ENCODE measurements at regions not wholly inside any gene's neighbourhood (a gene's known extent, or its start where the extent isn't known, plus 50 kb on each side); places are given as distances from the start of the nearest gene placed in this dataset.
"Not testable (repeated sequence)": the region's sequence is repeated elsewhere in the genome, so short reads cannot be mapped to it uniquely, and the experiment has no call there.

GRCh38 chr2:2727876-2728511 lies 396.9 kb upstream of the MYT1L start:
- H3K27me3 Mint-ChIP-seq, result peaks cover 5% of the 10 kb centered on the region
- H3K36me3 Mint-ChIP-seq (ENCODE audit: low read depth), result peaks cover 3% of the 10 kb centered on the region
- H3K9me3 ChIP-seq (ENCODE audit: control insufficient read depth, low read length, poor library complexity, severe bottlenecking), result no peaks in the 10 kb centered on the region
- H3K4me1 Mint-ChIP-seq, result peaks cover 2% of the 10 kb centered on the region
- no peak overlapping the region for H3K4me3 Mint-ChIP-seq
- H3K27ac Mint-ChIP-seq, result peak overlapping the region; percentile 0
- no peak for ATAC-seq
- no peak for DNase-seq

- H3K36me3 Mint-ChIP-seq (ENCODE audit: low read depth), result peaks cover 3% of the 10 kb centered on the region
- H3K4me1 Mint-ChIP-seq, result peaks cover 2% of the 10 kb centered on the region
- H3K27ac Mint-ChIP-seq, result no peak overlapping the region
- H3K9me3 ChIP-seq (ENCODE audit: control insufficient read depth, low read length, poor library complexity, severe bottlenecking), result no peaks in the 10 kb centered on the region
- ATAC-seq (no peak), DNase-seq (no peak)
- H3K4me3 Mint-ChIP-seq, result no peak overlapping the region
- peaks cover 5% of the 10 kb centered on the region for H3K27me3 Mint-ChIP-seq
These were observed 395.1 kb upstream of the MYT1L start for GRCh38 chr2:2726163-2726562.

DNA sequence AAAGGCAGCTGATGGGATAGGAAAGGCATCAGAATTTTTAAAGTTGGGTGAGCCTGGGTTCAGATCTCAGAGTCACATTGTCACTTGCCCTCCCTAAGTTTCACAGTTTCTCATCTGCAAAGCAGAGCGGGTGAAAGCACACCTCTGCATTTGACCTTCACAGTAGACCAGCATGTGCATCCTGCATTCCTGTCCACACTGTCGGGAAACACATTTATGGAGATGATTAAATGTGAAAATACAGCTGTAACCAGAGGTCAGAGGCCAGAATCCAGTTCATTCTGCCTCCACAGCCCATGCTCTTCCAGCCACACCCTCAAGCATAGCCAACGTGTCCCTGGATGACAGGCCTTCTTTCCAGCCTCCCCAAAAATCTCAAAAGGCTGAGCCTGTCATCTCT lies 392.0 kb upstream of the MYT1L start:
- DNase-seq (no peak), ATAC-seq (no peak)
- Mint-ChIP-seq H3K36me3 (ENCODE audit: low read depth) (peaks cover 3% of the 10 kb centered on the region), H3K4me1 (no peaks in the 10 kb centered on the region), H3K4me3 (no peak overlapping the region), H3K27me3 (peaks cover 5% of the 10 kb centered on the region), H3K27ac (no peak overlapping the region)
- no peaks in the 10 kb centered on the region for H3K9me3 ChIP-seq (ENCODE audit: control insufficient read depth, low read length, poor library complexity, severe bottlenecking)

- no peak overlapping the region for H3K4me3 Mint-ChIP-seq
- H3K27me3 Mint-ChIP-seq, result no peaks in the 10 kb centered on the region
- H3K4me1 Mint-ChIP-seq, result no peaks in the 10 kb centered on the region
- no peaks in the 10 kb centered on the region for H3K36me3 Mint-ChIP-seq (ENCODE audit: low read depth)
- H3K27ac Mint-ChIP-seq, result no peak overlapping the region
- ATAC-seq (no peak), DNase-seq (no peak)
- no peaks in the 10 kb centered on the region for H3K9me3 ChIP-seq (ENCODE audit: control insufficient read depth, low read length, poor library complexity, severe bottlenecking)
These were observed 390.3 kb upstream of the MYT1L start for GRCh38 chr2:2721296-2721835.

GRCh38 chr2:2720806-2721205 lies 389.7 kb upstream of the MYT1L start:
- H3K36me3 Mint-ChIP-seq (ENCODE audit: low read depth); H3K4me1 Mint-ChIP-seq; H3K27ac Mint-ChIP-seq; DNase-seq; ATAC-seq; H3K9me3 ChIP-seq (ENCODE audit: control insufficient read depth, low read length, poor library complexity, severe bottlenecking); H3K27me3 Mint-ChIP-seq; H3K4me3 Mint-ChIP-seq: not testable (repeated sequence)

GRCh38 chr2:2720351-2720750 lies 389.3 kb upstream of the MYT1L start:
- DNase-seq (no peak), ATAC-seq (no peak)
- H3K9me3 ChIP-seq (ENCODE audit: control insufficient read depth, low read length, poor library complexity, severe bottlenecking), result no peaks in the 10 kb centered on the region
- H3K4me1 Mint-ChIP-seq, result no peaks in the 10 kb centered on the region
- H3K36me3 Mint-ChIP-seq (ENCODE audit: low read depth), result no peaks in the 10 kb centered on the region
- H3K4me3 Mint-ChIP-seq, result no peak overlapping the region
- H3K27ac Mint-ChIP-seq, result no peak overlapping the region
- H3K27me3 Mint-ChIP-seq, result peaks cover 9% of the 10 kb centered on the region

GRCh38 chr2:2719781-2720180 lies 388.7 kb upstream of the MYT1L start:
- DNase-seq (no peak), ATAC-seq (no peak)
- H3K27ac Mint-ChIP-seq, result no peak overlapping the region
- no peaks in the 10 kb centered on the region for H3K4me1 Mint-ChIP-seq
- H3K4me3 Mint-ChIP-seq, result no peak overlapping the region
- no peaks in the 10 kb centered on the region for H3K36me3 Mint-ChIP-seq (ENCODE audit: low read depth)
- H3K9me3 ChIP-seq (ENCODE audit: control insufficient read depth, low read length, poor library complexity, severe bottlenecking), result no peaks in the 10 kb centered on the region
- H3K27me3 Mint-ChIP-seq, result peaks cover 12% of the 10 kb centered on the region

DNA sequence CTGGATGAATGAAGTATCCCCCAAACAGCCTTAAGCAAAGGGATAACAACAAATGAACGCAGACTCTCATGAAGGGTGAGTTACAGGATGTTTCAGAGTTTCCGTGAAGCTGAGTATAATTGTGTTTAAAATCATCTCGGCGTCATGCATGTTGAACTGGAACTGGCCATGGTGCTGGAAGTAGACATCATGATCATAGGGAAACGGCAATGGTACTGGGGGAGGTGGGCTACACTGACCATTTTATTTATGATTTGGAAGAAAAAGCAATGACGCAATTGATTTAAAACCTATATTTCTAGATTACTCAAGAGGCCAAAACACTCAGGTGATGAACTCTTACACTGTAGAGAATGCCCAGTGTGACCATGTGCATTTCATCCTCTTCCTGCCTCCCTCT lies 387.9 kb upstream of the MYT1L start:
- Mint-ChIP-seq H3K4me1 (no peaks in the 10 kb centered on the region), H3K4me3 (no peak overlapping the region), H3K27me3 (peaks cover 13% of the 10 kb centered on the region), H3K36me3 (ENCODE audit: low read depth) (no peaks in the 10 kb centered on the region), H3K27ac (no peak overlapping the region)
- no peak for ATAC-seq
- DNase-seq, result no peak
- no peaks in the 10 kb centered on the region for H3K9me3 ChIP-seq (ENCODE audit: control insufficient read depth, low read length, poor library complexity, severe bottlenecking)

- H3K9me3 ChIP-seq (ENCODE audit: control insufficient read depth, low read length, poor library complexity, severe bottlenecking), result no peaks in the 10 kb centered on the region
- no peaks in the 10 kb centered on the region for H3K36me3 Mint-ChIP-seq (ENCODE audit: low read depth)
- no peak overlapping the region for H3K4me3 Mint-ChIP-seq
- H3K4me1 Mint-ChIP-seq, result no peaks in the 10 kb centered on the region
- H3K27me3 Mint-ChIP-seq, result peaks cover 25% of the 10 kb centered on the region
- H3K27ac Mint-ChIP-seq, result no peak overlapping the region
- DNase-seq (no peak), ATAC-seq (no peak)
These were observed 386.3 kb upstream of the MYT1L start for GRCh38 chr2:2717406-2717805.

GRCh38 chr2:2716771-2717170 lies 385.7 kb upstream of the MYT1L start:
- Mint-ChIP-seq H3K4me1 (no peaks in the 10 kb centered on the region), H3K27me3 (peaks cover 32% of the 10 kb centered on the region), H3K27ac (no peak overlapping the region), H3K4me3 (no peak overlapping the region), H3K36me3 (ENCODE audit: low read depth) (no peaks in the 10 kb centered on the region)
- DNase-seq (no peak), ATAC-seq (no peak)
- H3K9me3 ChIP-seq (ENCODE audit: control insufficient read depth, low read length, poor library complexity, severe bottlenecking), result no peaks in the 10 kb centered on the region

- Mint-ChIP-seq H3K27me3 (peaks cover 37% of the 10 kb centered on the region), H3K4me1 (no peaks in the 10 kb centered on the region), H3K36me3 (ENCODE audit: low read depth) (no peaks in the 10 kb centered on the region), H3K4me3 (no peak overlapping the region), H3K27ac (no peak overlapping the region)
- ATAC-seq (no peak), DNase-seq (no peak)
- no peaks in the 10 kb centered on the region for H3K9me3 ChIP-seq (ENCODE audit: control insufficient read depth, low read length, poor library complexity, severe bottlenecking)
These were observed 384.2 kb upstream of the MYT1L start for GRCh38 chr2:2715036-2715818.

- Mint-ChIP-seq H3K4me3 (no peak overlapping the region), H3K4me1 (no peaks in the 10 kb centered on the region)
- no peak for DNase-seq
These were observed 383.3 kb upstream of the MYT1L start for GRCh38 chr2:2714408-2714807.

DNA sequence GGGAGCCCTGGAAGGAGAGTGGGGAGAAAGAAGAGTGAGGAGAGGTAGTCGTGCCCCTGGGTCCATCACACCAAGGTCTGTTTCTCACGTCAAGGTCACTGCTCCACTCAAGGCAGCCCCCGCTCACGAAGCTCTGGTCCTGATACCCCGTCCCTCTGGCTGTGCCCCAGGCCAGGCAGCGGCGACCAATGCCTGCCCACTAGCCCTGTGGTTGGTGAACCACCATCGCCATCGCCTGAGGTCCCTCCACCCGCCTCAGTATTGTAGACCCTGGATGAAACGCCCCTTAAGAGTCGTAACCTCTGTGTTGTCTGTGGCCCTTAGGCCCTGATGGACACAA lies 378.3 kb upstream of the MYT1L start:
- Mint-ChIP-seq H3K27me3 (peaks cover 35% of the 10 kb centered on the region), H3K4me3 (no peak overlapping the region), H3K27ac (no peak overlapping the region), H3K36me3 (ENCODE audit: low read depth) (no peaks in the 10 kb centered on the region), H3K4me1 (peaks cover 2% of the 10 kb centered on the region)
- DNase-seq (no peak), ATAC-seq (no peak)
- no peaks in the 10 kb centered on the region for H3K9me3 ChIP-seq (ENCODE audit: control insufficient read depth, low read length, poor library complexity, severe bottlenecking)

More at GRCh38 chr2:2714408-2714807, 383.3 kb upstream of the MYT1L start:
- H3K27ac Mint-ChIP-seq, result no peak overlapping the region
- H3K9me3 ChIP-seq (ENCODE audit: control insufficient read depth, low read length, poor library complexity, severe bottlenecking), result no peaks in the 10 kb centered on the region
- peaks cover 37% of the 10 kb centered on the region for H3K27me3 Mint-ChIP-seq
- H3K36me3 Mint-ChIP-seq (ENCODE audit: low read depth), result no peaks in the 10 kb centered on the region
- no peak for ATAC-seq

Data from T-helper 17 cell (primary cell).